ENCODE measurements at regions not wholly inside any gene's neighbourhood (a gene's known extent, or its start where the extent isn't known, plus 50 kb on each side); places are given as distances from the start of the nearest gene placed in this dataset.

- no peak for TF ChIP-seq CTCF (IDR thresholded peaks at IDR 0.05)
- TF ChIP-seq POLR2A (IDR thresholded peaks at IDR 0.05): no peak
Observed at GRCh38 chr18:10217211-10217610, 237.2 kb upstream of the APCDD1 start.
